ENCODE measurements at regions not wholly inside any gene's neighbourhood (a gene's known extent, or its start where the extent isn't known, plus 50 kb on each side); places are given as distances from the start of the nearest gene placed in this dataset.

DNA sequence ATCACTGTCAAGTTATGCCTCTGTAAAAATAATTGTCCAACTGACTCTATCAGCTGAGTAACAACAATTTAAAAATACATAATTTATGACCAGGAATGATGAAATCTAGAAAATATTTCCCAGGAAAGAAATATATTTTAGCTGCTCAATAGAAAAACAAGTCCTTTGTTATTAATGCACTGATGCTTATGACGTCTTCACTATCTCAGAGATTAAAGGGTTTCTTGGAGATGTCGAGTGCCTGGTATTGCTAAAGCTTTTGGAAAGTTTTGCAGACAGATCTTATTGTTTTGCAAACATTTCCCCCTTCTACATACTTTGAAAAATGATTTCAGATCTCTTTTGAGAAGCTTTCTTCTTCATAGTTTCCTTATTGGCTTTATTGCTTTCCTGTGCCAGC lies 154.6 kb upstream of the RPS6KA3 start:
- no peak overlapping the region for H3K4me3 ChIP-seq (ENCODE audit: low read depth, low read length)
- no peaks in the 10 kb centered on the region for H3K36me3 ChIP-seq (ENCODE audit: control insufficient read depth, insufficient read depth, low read length)
- TF ChIP-seq, protein P1, sequence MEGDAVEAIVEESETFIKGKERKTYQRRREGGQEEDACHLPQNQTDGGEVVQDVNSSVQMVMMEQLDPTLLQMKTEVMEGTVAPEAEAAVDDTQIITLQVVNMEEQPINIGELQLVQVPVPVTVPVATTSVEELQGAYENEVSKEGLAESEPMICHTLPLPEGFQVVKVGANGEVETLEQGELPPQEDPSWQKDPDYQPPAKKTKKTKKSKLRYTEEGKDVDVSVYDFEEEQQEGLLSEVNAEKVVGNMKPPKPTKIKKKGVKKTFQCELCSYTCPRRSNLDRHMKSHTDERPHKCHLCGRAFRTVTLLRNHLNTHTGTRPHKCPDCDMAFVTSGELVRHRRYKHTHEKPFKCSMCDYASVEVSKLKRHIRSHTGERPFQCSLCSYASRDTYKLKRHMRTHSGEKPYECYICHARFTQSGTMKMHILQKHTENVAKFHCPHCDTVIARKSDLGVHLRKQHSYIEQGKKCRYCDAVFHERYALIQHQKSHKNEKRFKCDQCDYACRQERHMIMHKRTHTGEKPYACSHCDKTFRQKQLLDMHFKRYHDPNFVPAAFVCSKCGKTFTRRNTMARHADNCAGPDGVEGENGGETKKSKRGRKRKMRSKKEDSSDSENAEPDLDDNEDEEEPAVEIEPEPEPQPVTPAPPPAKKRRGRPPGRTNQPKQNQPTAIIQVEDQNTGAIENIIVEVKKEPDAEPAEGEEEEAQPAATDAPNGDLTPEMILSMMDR (IDR thresholded peaks at IDR 0.05; ENCODE audit: insufficient read depth, low read length, poor library complexity, severe bottlenecking): no peak
- DNase-seq (ENCODE audit: low read depth): no peak
- H3K27me3 ChIP-seq (ENCODE audit: control insufficient read depth, insufficient read depth, low read length): no peaks in the 10 kb centered on the region

GRCh38 chrX:20420058-20420457 lies 153.3 kb upstream of the RPS6KA3 start:
- no peak for DNase-seq (ENCODE audit: low read depth)
- Histone ChIP-seq H3K4me3 (ENCODE audit: low read depth, low read length) (no peak overlapping the region), H3K36me3 (ENCODE audit: control insufficient read depth, insufficient read depth, low read length) (no peaks in the 10 kb centered on the region), H3K27me3 (ENCODE audit: control insufficient read depth, insufficient read depth, low read length) (no peaks in the 10 kb centered on the region)
- TF ChIP-seq, protein P1 (IDR thresholded peaks at IDR 0.05; ENCODE audit: insufficient read depth, low read length, poor library complexity, severe bottlenecking): no peak

DNA sequence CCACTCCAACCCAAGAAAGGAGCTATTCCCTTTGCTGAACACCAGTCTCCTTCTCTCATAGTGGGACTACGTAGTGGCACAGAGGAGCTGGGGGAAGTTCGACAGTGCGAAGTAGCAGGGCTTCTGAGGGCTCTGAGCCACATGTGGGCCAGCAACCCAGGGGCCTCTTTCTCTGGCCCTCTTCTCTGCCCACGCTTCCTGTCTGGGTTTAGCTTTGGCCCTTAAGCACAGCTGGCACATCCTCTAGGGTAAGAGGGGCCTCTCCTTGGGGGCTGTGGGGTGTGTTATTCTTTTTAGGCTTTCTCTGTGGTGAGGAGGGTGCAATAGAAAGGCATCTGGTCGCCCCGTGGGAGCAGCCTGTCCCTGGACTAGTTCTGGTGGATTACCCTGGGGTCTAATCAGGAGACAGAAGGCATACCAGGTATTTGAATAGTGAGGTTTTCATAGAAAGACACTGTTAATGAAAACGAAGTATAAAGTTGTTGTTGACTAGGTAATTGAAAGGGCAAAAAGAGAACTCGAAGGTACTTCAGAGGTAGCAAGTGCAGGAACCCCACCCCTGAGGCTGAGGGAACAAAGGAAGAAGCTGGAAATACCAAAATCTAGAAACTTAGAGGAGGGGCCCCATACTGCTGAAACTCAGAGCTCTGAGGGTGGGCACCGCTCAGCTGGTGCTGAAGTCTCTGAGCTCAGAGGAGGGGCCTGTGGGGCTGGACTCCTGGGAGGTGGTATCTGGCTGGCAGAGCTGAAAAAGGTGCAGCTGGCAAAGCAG lies 151.9 kb upstream of the RPS6KA3 start:
- Histone ChIP-seq H3K4me3 (ENCODE audit: low read depth, low read length) (no peak overlapping the region), H3K27me3 (ENCODE audit: control insufficient read depth, insufficient read depth, low read length) (no peaks in the 10 kb centered on the region), H3K36me3 (ENCODE audit: control insufficient read depth, insufficient read depth, low read length) (no peaks in the 10 kb centered on the region)
- TF ChIP-seq, protein P1 (IDR thresholded peaks at IDR 0.05; ENCODE audit: insufficient read depth, low read length, poor library complexity, severe bottlenecking): no peak
- DNase-seq (ENCODE audit: low read depth): no peak

- TF ChIP-seq, protein P1 (IDR thresholded peaks at IDR 0.05; ENCODE audit: insufficient read depth, low read length, poor library complexity, severe bottlenecking): no peak
- Histone ChIP-seq H3K27me3 (ENCODE audit: control insufficient read depth, insufficient read depth, low read length) (no peaks in the 10 kb centered on the region), H3K4me3 (ENCODE audit: low read depth, low read length) (no peak overlapping the region), H3K36me3 (ENCODE audit: control insufficient read depth, insufficient read depth, low read length) (no peaks in the 10 kb centered on the region)
- no peak for DNase-seq (ENCODE audit: low read depth)
Measured at GRCh38 chrX:20414762-20415445, 148.2 kb upstream of the RPS6KA3 start.

- no peaks in the 10 kb centered on the region for H3K36me3 ChIP-seq (ENCODE audit: control insufficient read depth, insufficient read depth, low read length)
- TF ChIP-seq, protein P1 (IDR thresholded peaks at IDR 0.05; ENCODE audit: insufficient read depth, low read length, poor library complexity, severe bottlenecking): no peak
- DNase-seq (ENCODE audit: low read depth): no peak
- no peaks in the 10 kb centered on the region for H3K27me3 ChIP-seq (ENCODE audit: control insufficient read depth, insufficient read depth, low read length)
- no peak overlapping the region for H3K4me3 ChIP-seq (ENCODE audit: low read depth, low read length)
Measured at GRCh38 chrX:20414066-20414465, 147.4 kb upstream of the RPS6KA3 start.

All from kidney epithelial cell (primary cell).